ENCODE measurements at regions not wholly inside any gene's neighbourhood (a gene's known extent, or its start where the extent isn't known, plus 50 kb on each side); places are given as distances from the start of the nearest gene placed in this dataset.
"Not testable (repeated sequence)": the region's sequence is repeated elsewhere in the genome, so short reads cannot be mapped to it uniquely, and the experiment has no call there.

- Mint-ChIP-seq H3K4me3 (ENCODE audit: low read depth) (no peak overlapping the region), H3K27me3 (peaks cover 44% of the 10 kb centered on the region), H3K27ac (no peak overlapping the region), H3K36me3 (ENCODE audit: insufficient read depth) (no peaks in the 10 kb centered on the region), H3K4me1 (ENCODE audit: low read depth) (peaks cover 10% of the 10 kb centered on the region), H3K9me3 (ENCODE audit: low read depth) (no peaks in the 10 kb centered on the region)
- DNase-seq (ENCODE audit: low spot score, unreplicated experiment): no peak
- no peak for TF ChIP-seq CTCF (IDR thresholded peaks at IDR 0.05; ENCODE audit: unreplicated experiment)
These were observed 139.7 kb downstream of the CEP120 start for GRCh38 chr5:123283499-123283898.

- TF ChIP-seq CTCF (IDR thresholded peaks at IDR 0.05; ENCODE audit: unreplicated experiment): no peak
- no peak for DNase-seq (ENCODE audit: low spot score, unreplicated experiment)
These were observed 140.2 kb downstream of the CEP120 start for GRCh38 chr5:123283031-123283430.

GRCh38 chr5:123282444-123282843 lies 140.8 kb downstream of the CEP120 start:
- H3K4me1 Mint-ChIP-seq (ENCODE audit: low read depth): peaks cover 10% of the 10 kb centered on the region
- peaks cover 46% of the 10 kb centered on the region for H3K27me3 Mint-ChIP-seq
- no peak overlapping the region for H3K27ac Mint-ChIP-seq
- no peaks in the 10 kb centered on the region for H3K36me3 Mint-ChIP-seq (ENCODE audit: insufficient read depth)
- H3K4me3 Mint-ChIP-seq (ENCODE audit: low read depth): no peak overlapping the region
- no peak for DNase-seq (ENCODE audit: low spot score, unreplicated experiment)
- no peaks in the 10 kb centered on the region for H3K9me3 Mint-ChIP-seq (ENCODE audit: low read depth)
- TF ChIP-seq CTCF (IDR thresholded peaks at IDR 0.05; ENCODE audit: unreplicated experiment): no peak

More at GRCh38 chr5:123283031-123283430, 140.2 kb downstream of the CEP120 start:
- H3K9me3 Mint-ChIP-seq (ENCODE audit: low read depth): no peaks in the 10 kb centered on the region
- no peak overlapping the region for H3K27ac Mint-ChIP-seq
- no peaks in the 10 kb centered on the region for H3K36me3 Mint-ChIP-seq (ENCODE audit: insufficient read depth)
- H3K27me3 Mint-ChIP-seq: peaks cover 46% of the 10 kb centered on the region
- no peak overlapping the region for H3K4me3 Mint-ChIP-seq (ENCODE audit: low read depth)
- H3K4me1 Mint-ChIP-seq (ENCODE audit: low read depth): peaks cover 10% of the 10 kb centered on the region

GRCh38 chr5:123280854-123281253 lies 142.3 kb downstream of the CEP120 start:
- H3K4me3 Mint-ChIP-seq (ENCODE audit: low read depth); H3K4me1 Mint-ChIP-seq (ENCODE audit: low read depth); H3K27ac Mint-ChIP-seq; H3K36me3 Mint-ChIP-seq (ENCODE audit: insufficient read depth); DNase-seq (ENCODE audit: low spot score, unreplicated experiment); H3K9me3 Mint-ChIP-seq (ENCODE audit: low read depth): not testable (repeated sequence)
- peaks cover 36% of the 10 kb centered on the region for H3K27me3 Mint-ChIP-seq

- H3K27ac Mint-ChIP-seq: no peak overlapping the region
- no peaks in the 10 kb centered on the region for H3K36me3 Mint-ChIP-seq (ENCODE audit: insufficient read depth)
- DNase-seq (ENCODE audit: low spot score, unreplicated experiment): no peak
- H3K27me3 Mint-ChIP-seq: peaks cover 26% of the 10 kb centered on the region
- peaks cover 2% of the 10 kb centered on the region for H3K4me1 Mint-ChIP-seq (ENCODE audit: low read depth)
- no peak overlapping the region for H3K4me3 Mint-ChIP-seq (ENCODE audit: low read depth)
- no peaks in the 10 kb centered on the region for H3K9me3 Mint-ChIP-seq (ENCODE audit: low read depth)
- no peak for TF ChIP-seq CTCF (IDR thresholded peaks at IDR 0.05; ENCODE audit: unreplicated experiment)
These were observed 144.1 kb downstream of the CEP120 start for GRCh38 chr5:123279136-123279535.

- Mint-ChIP-seq H3K27me3 (peaks cover 19% of the 10 kb centered on the region), H3K36me3 (ENCODE audit: insufficient read depth) (no peaks in the 10 kb centered on the region), H3K4me3 (ENCODE audit: low read depth) (no peak overlapping the region), H3K27ac (no peak overlapping the region), H3K9me3 (ENCODE audit: low read depth) (no peaks in the 10 kb centered on the region), H3K4me1 (ENCODE audit: low read depth) (no peaks in the 10 kb centered on the region)
- no peak for DNase-seq (ENCODE audit: low spot score, unreplicated experiment)
- TF ChIP-seq CTCF (IDR thresholded peaks at IDR 0.05; ENCODE audit: unreplicated experiment): no peak
These were observed 144.9 kb downstream of the CEP120 start for GRCh38 chr5:123278284-123278683.
